GM21528 (cell line): ENCODE measurements at regions not wholly inside any gene's neighbourhood (a gene's known extent, or its start where the extent isn't known, plus 50 kb on each side); places are given as distances from the start of the nearest gene placed in this dataset.

Source experiments
- ATAC-seq: cut with Tn5 transposase; IDR thresholded peaks from one replicate; pipeline ENCODE4 v1.9.1; 2021; ENCODE audit warnings: mild to moderate bottlenecking, moderate library complexity; ENCODE audit not compliant: unreplicated experiment, low FRiP score

GRCh38 chr17:70230850-70231640, 61.7 kb downstream of the KCNJ2 start:
- no peak for ATAC-seq

DNA sequence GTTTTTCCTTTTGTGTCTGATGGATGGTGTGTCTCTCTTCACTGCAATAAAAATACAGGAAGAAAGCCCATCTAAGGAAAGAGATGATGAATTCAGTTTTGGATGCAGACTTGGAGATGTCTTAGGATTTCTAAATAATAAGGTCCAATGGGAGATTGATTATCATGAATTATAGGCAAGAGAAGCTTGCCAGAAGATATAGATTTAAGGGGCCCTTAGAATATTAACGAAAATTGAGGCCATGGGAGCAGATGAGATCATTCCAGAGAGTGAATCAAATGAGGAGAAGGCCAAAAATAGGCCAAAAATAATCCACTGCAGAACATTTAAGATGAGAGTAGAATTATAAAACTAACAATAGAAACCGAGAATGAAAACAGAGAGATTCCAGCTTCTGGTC, 63.1 kb downstream of the KCNJ2 start:
- ATAC-seq, result no peak

DNA sequence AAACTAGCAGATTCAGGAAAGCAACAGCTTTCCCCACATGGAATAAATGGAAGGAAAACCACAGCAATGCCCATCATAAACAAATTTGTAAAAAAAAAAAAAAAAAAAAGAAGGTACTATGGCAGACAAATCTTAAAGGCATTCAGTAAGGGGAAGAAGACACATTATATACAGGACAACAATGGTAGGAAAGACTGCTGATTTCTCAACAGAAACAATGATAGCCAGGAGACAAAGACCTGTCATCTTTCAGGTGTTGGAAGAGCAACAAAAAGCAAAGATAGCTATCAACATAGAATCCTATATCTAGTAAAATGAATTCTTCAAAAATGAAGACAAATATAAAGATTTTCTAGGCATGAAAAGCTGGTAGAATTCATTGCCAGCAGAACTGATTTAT, 65.9 kb downstream of the KCNJ2 start:
- no peak for ATAC-seq

GRCh38 chr17:70238228-70238627, 68.9 kb downstream of the KCNJ2 start:
- no peak for ATAC-seq

- ATAC-seq, result no peak
These were observed 69.3 kb downstream of the KCNJ2 start for GRCh38 chr17:70238646-70239045.

DNA sequence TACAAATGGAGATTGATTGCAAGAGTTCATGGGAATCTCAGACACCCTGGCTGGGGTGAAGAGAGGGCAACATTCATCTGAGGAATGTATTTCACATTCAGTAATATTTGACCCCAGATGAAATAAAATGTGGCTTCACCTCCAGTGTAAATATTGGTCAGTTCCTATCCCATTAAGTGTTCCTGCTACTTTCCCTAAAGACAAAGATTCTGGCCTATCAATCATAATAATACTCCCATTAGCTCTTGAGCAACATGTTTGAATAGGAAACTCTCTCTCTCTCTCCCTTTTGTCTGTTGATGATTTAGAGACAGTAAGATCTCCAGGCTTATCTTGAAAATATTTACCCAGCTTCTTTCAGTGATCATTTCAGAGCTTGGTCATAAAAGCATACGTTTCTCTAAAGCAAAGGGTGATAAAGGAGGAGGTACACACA, 70.1 kb downstream of the KCNJ2 start:
- ATAC-seq, result no peak

GRCh38 chr17:70241071-70241470, 71.7 kb downstream of the KCNJ2 start:
- no peak for ATAC-seq

GRCh38 chr17:70242781-70243437, 73.6 kb downstream of the KCNJ2 start:
- ATAC-seq, result no peak

GRCh38 chr17:70251706-70252105, 82.4 kb downstream of the KCNJ2 start:
- no peak for ATAC-seq

DNA sequence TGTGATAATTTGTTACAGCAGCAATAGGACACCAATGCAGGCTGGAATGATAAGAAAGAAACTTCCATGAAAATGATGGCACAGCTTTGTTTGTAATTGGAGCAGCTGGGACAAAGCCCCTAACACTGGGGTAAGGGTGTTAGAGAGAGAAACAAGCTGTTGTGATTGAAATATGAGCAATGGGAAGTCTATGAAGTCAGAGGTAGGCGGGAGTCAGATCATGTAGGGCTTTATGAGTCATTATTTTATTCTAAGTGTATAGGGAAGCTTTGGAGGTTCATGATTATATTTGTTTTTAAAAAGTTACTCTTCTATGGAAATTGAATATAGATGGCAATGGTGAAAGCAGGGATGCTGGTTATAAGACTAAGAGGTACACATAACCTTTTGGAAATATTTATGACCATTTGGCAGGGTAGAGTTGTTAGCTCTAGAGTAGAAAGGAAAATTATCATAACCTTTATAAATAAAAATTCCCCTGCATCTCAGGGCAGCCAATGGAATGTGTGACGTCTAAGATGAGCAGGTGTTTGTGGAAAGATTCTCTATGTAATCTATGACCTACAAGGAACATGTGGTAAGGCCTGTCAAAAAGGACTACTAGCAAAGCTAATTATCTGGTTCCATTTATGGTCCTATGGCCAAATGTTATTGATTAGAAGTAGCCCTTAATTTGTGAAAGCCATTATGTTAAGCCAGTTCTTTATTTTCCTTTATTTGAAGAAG, 85.6 kb downstream of the KCNJ2 start:
- no peak for ATAC-seq

- no peak for ATAC-seq
These were observed 87.4 kb downstream of the KCNJ2 start for GRCh38 chr17:70256751-70257150.

DNA sequence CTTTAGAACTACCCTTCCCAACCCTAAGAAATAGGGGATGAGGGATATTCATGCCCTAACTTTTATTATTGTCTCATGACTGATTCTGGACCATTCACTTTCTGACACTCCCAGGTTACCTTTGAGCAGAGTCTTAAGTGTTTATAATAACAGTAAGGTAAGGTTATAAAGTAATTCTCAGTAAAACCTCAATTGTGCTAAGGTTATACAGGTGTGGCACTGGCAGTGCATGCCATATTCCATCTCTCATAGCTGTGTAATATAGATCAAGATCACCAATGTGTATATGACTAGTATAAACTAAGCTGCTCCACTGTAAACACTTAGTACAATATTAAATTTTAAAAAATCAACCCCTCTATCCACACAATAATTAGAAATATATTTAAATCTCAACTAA, 89.1 kb downstream of the KCNJ2 start:
- no peak for ATAC-seq

DNA sequence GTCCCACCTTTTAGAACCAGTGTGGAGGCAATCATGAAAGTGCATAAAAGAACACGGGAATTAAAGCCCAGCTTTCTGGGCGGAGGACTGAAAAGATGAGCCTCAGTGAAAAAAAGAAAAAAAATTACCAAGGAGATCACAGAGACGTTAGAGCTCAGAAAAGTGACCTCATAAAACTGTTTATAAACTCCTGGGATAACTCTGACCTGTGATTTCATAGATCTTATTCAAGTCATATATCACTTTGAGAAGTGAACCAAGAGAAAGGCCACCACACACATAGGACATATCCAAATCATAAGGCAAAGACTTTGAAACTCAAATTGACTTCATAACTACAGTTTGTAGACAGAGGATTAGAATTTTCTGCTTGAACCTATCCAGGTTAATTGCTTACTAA, 90.1 kb downstream of the KCNJ2 start:
- no peak for ATAC-seq

- ATAC-seq, result no peak
These were observed 91.8 kb downstream of the KCNJ2 start for GRCh38 chr17:70261170-70261569.

GRCh38 chr17:70265471-70265870, 96.1 kb downstream of the KCNJ2 start:
- ATAC-seq, result no peak

- ATAC-seq, result no peak
These were observed 97.1 kb downstream of the KCNJ2 start for GRCh38 chr17:70266394-70266793.

DNA sequence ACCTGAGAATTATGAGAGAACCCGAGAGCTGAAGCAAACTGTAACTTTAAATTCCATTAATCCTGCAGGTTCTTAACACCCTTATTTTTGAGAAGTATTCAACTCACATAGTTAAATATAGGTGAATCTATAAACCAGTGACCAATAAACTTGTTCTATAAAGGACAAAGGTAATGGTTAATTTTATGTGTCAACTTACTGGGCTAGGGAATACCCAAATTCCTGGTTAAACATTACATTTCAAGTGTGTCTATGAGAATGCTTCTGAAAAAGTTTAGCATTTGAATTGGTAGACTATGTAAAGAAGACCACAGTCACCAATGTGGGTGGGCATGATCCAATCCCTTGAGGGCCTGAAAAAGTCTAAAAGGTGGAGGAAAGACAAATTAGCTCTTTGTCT, 99.1 kb downstream of the KCNJ2 start:
- ATAC-seq, result no peak

DNA sequence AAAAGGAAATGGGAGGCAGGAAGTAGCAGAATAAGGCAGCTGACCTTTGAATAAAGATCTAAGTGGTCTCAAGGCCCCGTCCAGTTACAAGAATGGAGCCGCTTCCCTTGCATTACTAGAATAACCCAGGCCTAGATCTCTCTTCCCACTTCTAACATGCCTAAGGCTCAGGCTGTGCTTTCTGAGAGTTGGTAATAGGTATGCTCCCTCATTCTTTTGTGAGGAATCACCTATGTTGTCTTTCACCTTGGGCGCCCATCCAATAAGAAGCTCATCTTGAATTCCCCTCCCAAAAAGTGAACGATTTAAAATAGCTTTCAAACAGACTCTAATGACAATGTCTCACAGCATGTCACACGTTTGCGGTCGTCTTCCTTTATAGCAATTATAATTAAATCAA, 101.2 kb downstream of the KCNJ2 start:
- no peak for ATAC-seq

- no peak for ATAC-seq
These were observed 101.9 kb downstream of the KCNJ2 start for GRCh38 chr17:70271200-70271599.

GRCh38 chr17:70271672-70272071, 102.3 kb downstream of the KCNJ2 start:
- ATAC-seq, result no peak

GRCh38 chr17:70274255-70274654, 104.9 kb downstream of the KCNJ2 start:
- no peak for ATAC-seq
